H54 (cell line): ENCODE measurements at regions not wholly inside any gene's neighbourhood (a gene's known extent, or its start where the extent isn't known, plus 50 kb on each side); places are given as distances from the start of the nearest gene placed in this dataset.
A peak's percentile ranks its signal among the peaks of the same experiment; 100 is the strongest.

Source experiments
- DNase-seq: peaks from one replicate; pipeline ENCODE4 v3.0.0; 2011; ENCODE audit warnings: low spot score, mixed read lengths; ENCODE audit not compliant: insufficient read length
- FAIRE-seq: peaks from 3 replicates; lab custom pipeline; 2011; peaks lifted over from hg19 to GRCh38; lab: Jason Lieb, UNC
- POLR2A ChIP-seq: IDR thresholded peaks from 2 replicates; pipeline ENCODE4 v1.6.1; 2011; ENCODE audit warnings: low read depth, mild to moderate bottlenecking, low read length

- DNase-seq (peak; percentile 64), FAIRE-seq (peak; percentile 50)
- TF ChIP-seq POLR2A, result no peak
Observed at GRCh38 chr22:34966980-34967565, 98.9 kb upstream of the ISX start.

- TF ChIP-seq POLR2A, result no peak
- no peak for DNase-seq
- no peak for FAIRE-seq
Observed at GRCh38 chr22:34969001-34969790, 96.8 kb upstream of the ISX start.

- no peak for TF ChIP-seq POLR2A
- no peak for FAIRE-seq
- no peak for DNase-seq
Observed at GRCh38 chr22:34971456-34971855, 94.5 kb upstream of the ISX start.

GRCh38 chr22:34972191-34972897 lies 93.6 kb upstream of the ISX start:
- peak; percentile 68 for FAIRE-seq
- TF ChIP-seq POLR2A, result no peak
- DNase-seq, result no peak

GRCh38 chr22:34973016-34973415 lies 92.9 kb upstream of the ISX start:
- FAIRE-seq, result no peak
- no peak for DNase-seq
- no peak for TF ChIP-seq POLR2A

DNA sequence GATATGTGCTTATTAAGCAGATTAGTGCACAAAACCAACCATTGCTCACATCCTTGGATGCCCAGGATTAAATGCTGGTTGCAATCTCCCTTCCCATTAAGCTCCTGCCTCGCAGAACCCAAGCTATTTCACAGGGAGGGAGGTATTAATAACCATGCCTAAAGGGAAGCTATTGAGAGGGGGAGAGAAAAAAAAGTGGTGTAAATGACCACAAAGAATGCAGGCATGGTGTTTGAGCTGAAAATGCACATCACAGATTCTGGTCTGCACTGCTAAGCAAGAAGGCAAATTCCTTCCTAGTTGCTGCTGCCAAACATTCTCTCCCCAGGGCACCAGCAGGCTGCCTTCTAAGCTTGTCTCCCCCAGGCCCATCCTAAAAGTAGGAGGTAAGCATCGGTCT lies 92.0 kb upstream of the ISX start:
- FAIRE-seq (no peak), DNase-seq (no peak)
- TF ChIP-seq POLR2A, result no peak

- DNase-seq, result no peak
- no peak for TF ChIP-seq POLR2A
- FAIRE-seq, result no peak
Observed at GRCh38 chr22:34975721-34976120, 90.2 kb upstream of the ISX start.

GRCh38 chr22:34976474-34976873 lies 89.5 kb upstream of the ISX start:
- FAIRE-seq, result no peak
- DNase-seq, result no peak
- no peak for TF ChIP-seq POLR2A

DNA sequence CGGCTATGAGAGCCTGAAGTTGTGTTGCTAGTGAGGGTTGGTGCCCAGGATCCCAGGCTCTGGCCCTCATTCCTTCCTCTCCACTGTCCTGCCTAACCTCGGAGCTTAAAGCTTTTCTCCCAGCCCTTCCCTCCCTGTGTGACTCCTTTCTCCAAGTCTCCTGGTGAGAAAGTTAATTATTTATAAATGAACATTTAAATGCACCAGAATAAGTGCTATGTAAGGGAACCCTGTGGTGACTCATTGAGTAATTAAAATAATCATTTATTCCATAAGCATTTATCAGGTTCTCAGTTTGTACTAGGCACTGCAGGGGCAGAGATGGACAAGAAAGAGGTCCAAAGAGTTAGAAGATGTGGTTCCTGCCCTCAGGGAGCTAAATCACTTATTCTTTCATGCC lies 89.1 kb upstream of the ISX start:
- TF ChIP-seq POLR2A, result no peak
- FAIRE-seq, result no peak
- no peak for DNase-seq

GRCh38 chr22:34986523-34986922 lies 79.4 kb upstream of the ISX start:
- no peak for FAIRE-seq
- no peak for DNase-seq
- TF ChIP-seq POLR2A, result no peak

DNA sequence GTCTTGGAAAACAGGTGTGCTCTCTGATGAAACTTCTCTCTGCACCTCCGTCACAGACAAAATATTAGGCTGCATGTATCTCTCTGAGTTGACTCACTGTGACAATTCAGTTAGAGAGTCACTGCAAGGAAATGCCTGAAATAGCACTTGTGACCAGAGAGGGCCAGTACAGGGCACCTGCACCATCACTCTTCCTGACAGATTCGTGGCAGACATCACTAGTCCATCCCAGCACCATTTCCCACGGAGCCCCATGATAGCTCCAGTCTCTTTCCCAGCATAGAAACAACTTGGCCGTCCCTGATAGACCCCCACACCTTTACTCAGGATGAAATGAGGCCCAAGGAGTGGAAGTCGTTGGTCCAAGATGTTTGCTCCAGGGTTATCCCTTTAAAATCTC lies 73.3 kb upstream of the ISX start:
- no peak for FAIRE-seq
- DNase-seq, result no peak
- TF ChIP-seq POLR2A, result no peak

GRCh38 chr22:34993548-34993947 lies 72.4 kb upstream of the ISX start:
- DNase-seq (no peak), FAIRE-seq (no peak)
- TF ChIP-seq POLR2A, result no peak

- TF ChIP-seq POLR2A, result no peak
- FAIRE-seq, result no peak
- DNase-seq, result no peak
Observed at GRCh38 chr22:34997633-34998299, 68.2 kb upstream of the ISX start.

DNA sequence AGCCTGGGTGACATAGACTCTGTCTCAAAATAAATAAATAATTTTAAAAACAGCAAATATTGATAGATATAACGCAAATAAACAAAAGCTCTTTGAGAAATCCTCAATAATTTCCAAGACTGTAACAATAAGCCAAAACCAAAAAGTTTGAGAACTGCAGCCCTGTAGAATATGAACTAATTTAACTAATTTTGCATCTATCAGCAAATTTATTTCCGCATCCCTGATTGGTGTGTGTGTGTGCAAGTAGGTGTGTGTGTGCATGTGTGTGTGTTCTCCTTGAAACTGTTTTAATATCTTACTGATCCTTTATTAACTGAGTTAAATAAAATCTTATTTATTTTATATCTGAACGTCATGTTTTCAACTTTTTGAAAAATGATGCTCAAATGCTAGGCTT lies 67.0 kb upstream of the ISX start:
- DNase-seq (no peak), FAIRE-seq (no peak)
- no peak for TF ChIP-seq POLR2A
